Amygdala (tissue), 56 donors: ENCODE measurements at regions not wholly inside any gene's neighbourhood (a gene's known extent, or its start where the extent isn't known, plus 50 kb on each side); places are given as distances from the start of the nearest gene placed in this dataset.
"Not testable (repeated sequence)": the region's sequence is repeated elsewhere in the genome, so short reads cannot be mapped to it uniquely, and the experiment has no call there.

ENCODE experiments used
- DNase-seq, 56 donors: peaks; one replicate each; lab custom pipeline; 2025; lab: John Stamatoyannopoulos, UW

GRCh38 chr1:234962340-234962989 is 166.2 kb downstream of the TOMM20 start:
- no peak for DNase-seq

GRCh38 chr1:234961456-234962339 is 166.9 kb downstream of the TOMM20 start:
- no peak for DNase-seq

GRCh38 chr1:234960722-234961455 is 167.7 kb downstream of the TOMM20 start:
- DNase-seq: no peak

- no peak for DNase-seq
Measured at GRCh38 chr1:234958706-234959657, 169.7 kb downstream of the TOMM20 start.

DNA sequence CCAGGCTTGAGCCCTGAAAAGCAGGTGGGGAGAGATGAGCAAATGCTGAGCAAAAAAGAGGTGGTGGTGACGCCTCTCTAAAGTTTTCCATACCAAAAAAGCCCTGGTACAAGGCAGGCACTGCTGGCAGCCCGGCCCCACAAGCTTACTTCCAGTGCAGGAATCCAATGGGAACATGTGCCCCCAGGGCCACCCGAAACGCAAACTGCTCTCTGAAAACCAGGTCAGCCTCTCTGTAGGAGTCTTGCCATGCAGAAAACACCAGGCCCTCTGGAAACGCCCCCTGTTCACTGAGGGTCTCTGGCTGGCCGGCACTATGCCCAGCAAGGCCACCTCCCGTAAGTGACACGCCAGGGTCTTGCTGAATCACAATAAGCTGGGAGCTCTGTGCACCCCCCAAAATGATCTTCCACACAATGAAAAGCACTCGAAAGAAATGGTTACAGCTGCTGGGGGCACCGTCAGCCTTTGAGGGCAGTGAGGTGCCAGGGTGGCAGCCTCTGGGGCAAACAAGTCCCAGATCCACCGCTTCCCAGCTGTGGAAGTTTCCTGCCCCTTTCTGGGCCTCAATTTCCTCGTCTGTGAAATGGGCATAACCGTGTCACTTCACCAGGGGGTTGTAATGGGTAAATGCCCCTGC is 170.5 kb downstream of the TOMM20 start:
- no peak for DNase-seq

GRCh38 chr1:234957330-234958065 is 171.1 kb downstream of the TOMM20 start:
- DNase-seq: no peak

DNA sequence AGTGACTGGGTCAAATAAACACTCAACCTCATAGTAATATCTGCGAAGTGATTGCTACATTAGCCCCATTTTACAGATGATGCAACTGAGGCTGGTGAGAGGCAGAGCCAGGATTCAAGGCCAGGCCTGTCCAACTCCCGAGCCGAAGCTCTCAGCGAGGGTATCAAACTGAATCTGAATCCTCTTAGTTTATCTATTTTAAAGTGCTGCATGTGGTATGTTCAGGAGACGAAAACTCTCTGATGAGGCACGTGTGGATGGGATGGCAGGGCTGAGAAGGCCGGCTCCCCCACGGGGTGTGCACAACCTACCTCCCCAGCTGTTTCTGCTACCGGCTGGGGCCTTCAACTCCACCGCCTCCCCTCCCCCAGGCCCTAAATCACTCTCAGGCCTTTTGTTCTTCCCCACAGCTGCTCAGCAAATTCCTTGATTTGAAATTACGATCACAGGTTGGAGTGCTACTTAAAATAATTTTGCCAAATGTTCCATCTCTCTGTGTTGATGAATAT is 171.8 kb downstream of the TOMM20 start:
- no peak for DNase-seq

- DNase-seq: peak in 17 of 56 donors; percentile 14 to 56 (median 32)
Measured at GRCh38 chr1:234955107-234955731, 173.4 kb downstream of the TOMM20 start.

DNA sequence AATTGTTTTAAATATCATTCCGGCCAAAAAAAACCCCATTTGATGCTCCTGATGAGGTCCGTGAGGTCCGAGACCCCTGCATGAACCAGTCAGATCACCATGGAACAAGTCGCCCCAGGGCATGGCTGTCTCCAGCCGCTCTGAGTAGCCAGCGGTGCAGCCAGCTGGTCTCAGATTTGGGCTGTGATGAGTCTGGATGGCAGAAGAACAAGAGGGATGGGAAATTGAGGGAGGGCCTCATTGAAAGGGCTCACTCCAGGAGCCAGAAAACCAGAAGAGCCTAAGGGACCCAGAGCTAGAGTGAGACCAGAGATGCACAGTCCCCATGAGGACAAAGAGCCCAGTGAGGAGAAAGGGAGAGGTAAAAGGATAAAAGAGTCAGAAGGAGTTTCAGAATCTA is 174.0 kb downstream of the TOMM20 start:
- no peak for DNase-seq

- DNase-seq: no peak
Measured at GRCh38 chr1:234953655-234954405, 174.8 kb downstream of the TOMM20 start.

DNA sequence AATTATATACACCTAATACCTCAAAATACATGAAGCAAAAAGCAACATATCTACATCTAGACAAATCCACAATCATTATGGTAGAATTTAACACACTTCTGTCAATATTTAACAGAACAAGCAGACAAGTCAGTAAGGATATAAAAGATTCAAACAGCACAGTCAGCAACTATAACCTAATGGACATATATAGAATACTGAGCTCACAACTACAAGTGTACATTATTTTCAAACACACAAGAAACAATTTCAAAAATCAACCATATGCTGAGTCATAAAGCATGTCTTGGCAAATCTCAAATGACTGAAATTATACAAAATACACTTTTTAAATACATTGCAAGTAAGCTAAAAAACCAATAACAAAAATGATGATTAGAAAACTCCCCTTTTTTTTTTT is 178.0 kb downstream of the TOMM20 start:
- no peak for DNase-seq

DNA sequence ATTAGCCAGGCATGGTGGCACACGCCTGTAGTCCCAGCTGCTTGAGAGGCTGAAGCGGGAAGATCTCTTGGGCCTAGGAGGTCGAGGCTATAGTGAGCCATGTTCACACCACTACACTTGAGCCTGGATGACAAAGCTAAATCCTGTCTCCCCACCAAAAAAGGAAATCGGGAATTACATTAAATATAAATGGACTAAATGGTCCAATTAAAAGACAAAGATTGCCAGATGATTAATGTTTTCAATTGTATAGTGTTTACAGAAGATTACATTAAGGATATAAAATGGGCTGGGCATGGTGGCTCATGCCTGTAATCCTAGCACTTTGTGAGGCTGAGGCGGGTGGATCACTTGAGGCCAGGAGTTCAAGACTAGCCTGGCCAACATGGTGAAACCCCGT is 179.1 kb downstream of the TOMM20 start:
- not testable (repeated sequence) for DNase-seq

DNA sequence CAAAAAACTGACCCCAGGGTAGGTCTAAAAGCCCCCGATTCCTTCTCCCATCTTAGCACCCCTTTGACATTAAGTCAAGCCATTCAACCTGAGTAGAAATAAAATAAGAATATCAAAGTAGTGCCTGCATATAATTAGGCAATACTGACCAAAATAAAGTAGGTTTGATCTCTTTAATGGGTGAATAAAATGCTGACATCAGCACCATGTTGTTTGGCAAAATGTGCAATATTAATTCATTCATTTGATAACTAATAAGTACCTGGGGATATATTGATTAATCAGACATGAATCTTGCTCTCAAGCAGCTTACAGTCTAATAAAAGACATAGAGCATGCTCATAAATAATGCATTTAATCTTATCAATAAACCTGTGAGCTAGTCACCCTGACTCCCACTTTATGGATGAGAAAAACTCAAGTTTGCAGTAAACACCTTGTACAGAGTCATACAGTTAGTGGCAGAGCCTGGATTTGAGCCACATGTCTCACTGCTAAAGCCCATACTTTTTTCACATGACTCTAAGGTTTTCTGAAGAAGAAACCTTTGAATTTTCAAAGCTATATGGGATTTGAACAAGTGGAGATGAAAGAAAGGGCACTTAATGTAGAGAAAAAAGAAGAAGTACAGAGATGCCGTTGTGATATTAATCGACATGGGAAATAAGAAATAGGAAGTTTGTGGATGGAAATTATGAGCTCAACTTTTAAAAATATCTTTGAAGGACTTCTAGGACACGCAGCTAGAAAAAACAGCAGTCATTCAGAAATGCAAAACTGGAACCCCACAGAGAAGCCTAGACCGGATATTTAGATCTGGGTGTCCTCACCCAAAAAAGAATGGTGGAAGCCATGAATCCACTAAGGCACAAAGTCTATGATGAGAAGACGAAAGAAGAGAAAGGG is 183.9 kb downstream of the TOMM20 start:
- DNase-seq: no peak

- no peak for DNase-seq
Measured at GRCh38 chr1:234943836-234944402, 184.7 kb downstream of the TOMM20 start.

DNA sequence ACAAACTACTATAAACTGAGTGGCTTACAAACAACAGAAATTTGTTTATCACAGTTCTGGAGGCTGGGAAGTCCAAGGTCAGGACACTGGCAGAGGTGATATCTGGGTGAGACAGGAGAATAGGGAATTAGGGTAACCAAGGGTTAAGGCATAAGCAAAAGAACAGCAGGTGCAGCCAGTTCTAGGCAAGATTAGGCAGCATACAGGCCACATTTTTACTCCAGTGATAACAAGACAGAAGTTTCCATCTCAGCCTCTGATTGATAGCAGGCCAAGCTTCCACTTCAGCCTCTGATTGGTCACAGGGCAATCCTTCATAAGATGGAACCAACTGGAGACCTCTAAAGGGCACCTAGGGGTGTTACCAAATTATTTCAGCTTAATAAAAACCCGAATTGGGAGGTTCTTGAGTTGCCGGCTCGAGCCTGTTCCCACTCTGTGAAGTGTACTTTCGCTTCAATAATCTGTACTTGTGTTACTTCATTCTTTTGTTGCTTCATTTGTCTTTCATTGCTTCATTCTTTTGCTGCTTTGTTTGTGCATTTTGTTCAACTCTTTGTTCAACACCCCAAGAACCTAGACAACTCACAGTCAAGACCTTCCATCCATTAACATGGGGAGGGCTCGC is 185.6 kb downstream of the TOMM20 start:
- no peak for DNase-seq

- no peak for DNase-seq
Measured at GRCh38 chr1:234942012-234942332, 186.7 kb downstream of the TOMM20 start.
